ENCODE measurements at regions not wholly inside any gene's neighbourhood (a gene's known extent, or its start where the extent isn't known, plus 50 kb on each side); places are given as distances from the start of the nearest gene placed in this dataset.

DNA sequence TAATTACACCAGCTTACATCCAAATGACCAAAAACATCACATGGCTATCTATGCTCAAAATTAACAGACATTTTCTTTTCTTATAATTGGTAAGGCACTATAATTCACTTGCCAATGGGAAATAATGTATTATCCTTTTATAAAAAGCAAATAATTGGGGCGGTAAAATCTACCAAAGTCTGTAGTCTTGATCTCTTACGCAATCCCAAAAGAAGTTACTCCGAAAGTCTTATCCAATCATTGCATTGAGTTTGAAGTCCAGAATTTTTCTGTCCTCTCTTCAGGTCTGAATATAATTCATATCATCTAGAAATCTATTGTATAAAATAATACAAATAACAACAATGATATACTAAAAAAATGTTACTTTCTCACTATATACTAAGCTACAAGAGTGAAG, 273.3 kb upstream of the CADM2 start:
- TF ChIP-seq RAD21 (IDR thresholded peaks at IDR 0.05) (no peak), FOXA1 (IDR thresholded peaks at IDR 0.05) (no peak), NR2F2 (IDR thresholded peaks at IDR 0.05) (no peak), EGR1 (IDR thresholded peaks at IDR 0.05; ENCODE audit: low read depth in 2 of 2) (no peak), FOXA2 (IDR thresholded peaks at IDR 0.05) (no peak), YY1 (IDR thresholded peaks at IDR 0.05) (no peak), SP1 (IDR thresholded peaks at IDR 0.05) (no peak), HNF4G (IDR thresholded peaks at IDR 0.05) (no peak), ATF3 (IDR thresholded peaks at IDR 0.05) (no peak), HNF4A (conservative IDR thresholded peaks at IDR 0.05) (no peak), GABPA (IDR thresholded peaks at IDR 0.05 in 1 of 2, conservative IDR thresholded peaks at IDR 0.05 in 1 of 2) (no peak), RXRA (IDR thresholded peaks at IDR 0.05) (no peak), CTCF (IDR thresholded peaks at IDR 0.05; ENCODE audit: low read depth, low read length, missing input control) (no peak), TAF1 (conservative IDR thresholded peaks at IDR 0.05) (no peak), JUND (IDR thresholded peaks at IDR 0.05) (no peak)
- TF ChIP-seq, protein P1, sequence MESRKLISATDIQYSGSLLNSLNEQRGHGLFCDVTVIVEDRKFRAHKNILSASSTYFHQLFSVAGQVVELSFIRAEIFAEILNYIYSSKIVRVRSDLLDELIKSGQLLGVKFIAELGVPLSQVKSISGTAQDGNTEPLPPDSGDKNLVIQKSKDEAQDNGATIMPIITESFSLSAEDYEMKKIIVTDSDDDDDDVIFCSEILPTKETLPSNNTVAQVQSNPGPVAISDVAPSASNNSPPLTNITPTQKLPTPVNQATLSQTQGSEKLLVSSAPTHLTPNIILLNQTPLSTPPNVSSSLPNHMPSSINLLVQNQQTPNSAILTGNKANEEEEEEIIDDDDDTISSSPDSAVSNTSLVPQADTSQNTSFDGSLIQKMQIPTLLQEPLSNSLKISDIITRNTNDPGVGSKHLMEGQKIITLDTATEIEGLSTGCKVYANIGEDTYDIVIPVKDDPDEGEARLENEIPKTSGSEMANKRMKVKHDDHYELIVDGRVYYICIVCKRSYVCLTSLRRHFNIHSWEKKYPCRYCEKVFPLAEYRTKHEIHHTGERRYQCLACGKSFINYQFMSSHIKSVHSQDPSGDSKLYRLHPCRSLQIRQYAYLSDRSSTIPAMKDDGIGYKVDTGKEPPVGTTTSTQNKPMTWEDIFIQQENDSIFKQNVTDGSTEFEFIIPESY (IDR thresholded peaks at IDR 0.05): no peak
- TF ChIP-seq, protein P2, sequence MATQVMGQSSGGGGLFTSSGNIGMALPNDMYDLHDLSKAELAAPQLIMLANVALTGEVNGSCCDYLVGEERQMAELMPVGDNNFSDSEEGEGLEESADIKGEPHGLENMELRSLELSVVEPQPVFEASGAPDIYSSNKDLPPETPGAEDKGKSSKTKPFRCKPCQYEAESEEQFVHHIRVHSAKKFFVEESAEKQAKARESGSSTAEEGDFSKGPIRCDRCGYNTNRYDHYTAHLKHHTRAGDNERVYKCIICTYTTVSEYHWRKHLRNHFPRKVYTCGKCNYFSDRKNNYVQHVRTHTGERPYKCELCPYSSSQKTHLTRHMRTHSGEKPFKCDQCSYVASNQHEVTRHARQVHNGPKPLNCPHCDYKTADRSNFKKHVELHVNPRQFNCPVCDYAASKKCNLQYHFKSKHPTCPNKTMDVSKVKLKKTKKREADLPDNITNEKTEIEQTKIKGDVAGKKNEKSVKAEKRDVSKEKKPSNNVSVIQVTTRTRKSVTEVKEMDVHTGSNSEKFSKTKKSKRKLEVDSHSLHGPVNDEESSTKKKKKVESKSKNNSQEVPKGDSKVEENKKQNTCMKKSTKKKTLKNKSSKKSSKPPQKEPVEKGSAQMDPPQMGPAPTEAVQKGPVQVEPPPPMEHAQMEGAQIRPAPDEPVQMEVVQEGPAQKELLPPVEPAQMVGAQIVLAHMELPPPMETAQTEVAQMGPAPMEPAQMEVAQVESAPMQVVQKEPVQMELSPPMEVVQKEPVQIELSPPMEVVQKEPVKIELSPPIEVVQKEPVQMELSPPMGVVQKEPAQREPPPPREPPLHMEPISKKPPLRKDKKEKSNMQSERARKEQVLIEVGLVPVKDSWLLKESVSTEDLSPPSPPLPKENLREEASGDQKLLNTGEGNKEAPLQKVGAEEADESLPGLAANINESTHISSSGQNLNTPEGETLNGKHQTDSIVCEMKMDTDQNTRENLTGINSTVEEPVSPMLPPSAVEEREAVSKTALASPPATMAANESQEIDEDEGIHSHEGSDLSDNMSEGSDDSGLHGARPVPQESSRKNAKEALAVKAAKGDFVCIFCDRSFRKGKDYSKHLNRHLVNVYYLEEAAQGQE (IDR thresholded peaks at IDR 0.05): no peak
- TF ChIP-seq, protein P3, sequence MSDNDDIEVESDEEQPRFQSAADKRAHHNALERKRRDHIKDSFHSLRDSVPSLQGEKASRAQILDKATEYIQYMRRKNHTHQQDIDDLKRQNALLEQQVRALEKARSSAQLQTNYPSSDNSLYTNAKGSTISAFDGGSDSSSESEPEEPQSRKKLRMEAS (IDR thresholded peaks at IDR 0.05): no peak
- 85% methylated on average over 3 of the region's 3 CpGs for WGBS
- no peaks in the 10 kb centered on the region for H3K27me3 ChIP-seq (ENCODE audit: control insufficient read depth in 4 of 4, insufficient read depth in 4 of 4, low read length in 3 of 4)
- H3K4me1 ChIP-seq (ENCODE audit: control insufficient read depth in 4 of 4, insufficient read depth in 4 of 4, low read length in 3 of 4): no peaks in the 10 kb centered on the region
- no peak overlapping the region for H3K9ac ChIP-seq (ENCODE audit: low read depth in 1 of 2, low read length in 2 of 2)
- no peak overlapping the region for H3K4me3 ChIP-seq (ENCODE audit: low read depth in 1 of 3, low read length in 3 of 3)
- no peak for DNase-seq (ENCODE audit: low spot score)
- H3K36me3 ChIP-seq (ENCODE audit: control insufficient read depth in 4 of 4, insufficient read depth in 3 of 4, low read depth in 1 of 4, low read length in 3 of 4): no peaks in the 10 kb centered on the region
- H3K27ac ChIP-seq (ENCODE audit: low read depth in 1 of 2, low read length in 2 of 2): no peak overlapping the region
- H3K9me3 ChIP-seq (ENCODE audit: control insufficient read depth in 4 of 4, low read length in 3 of 4): no peaks in the 10 kb centered on the region

Data from liver (tissue), 8 donors.